ENCODE measurements at regions not wholly inside any gene's neighbourhood (a gene's known extent, or its start where the extent isn't known, plus 50 kb on each side); places are given as distances from the start of the nearest gene placed in this dataset.

- intact Hi-C loops (cut with DNase I) = no loop called here
- 71 to 94% methylated on average over 4 of the region's 4 CpGs for WGBS, 2 donors
Measured at GRCh38 chr5:87114631-87115030, 153.1 kb upstream of the RASA1 start.

DNA sequence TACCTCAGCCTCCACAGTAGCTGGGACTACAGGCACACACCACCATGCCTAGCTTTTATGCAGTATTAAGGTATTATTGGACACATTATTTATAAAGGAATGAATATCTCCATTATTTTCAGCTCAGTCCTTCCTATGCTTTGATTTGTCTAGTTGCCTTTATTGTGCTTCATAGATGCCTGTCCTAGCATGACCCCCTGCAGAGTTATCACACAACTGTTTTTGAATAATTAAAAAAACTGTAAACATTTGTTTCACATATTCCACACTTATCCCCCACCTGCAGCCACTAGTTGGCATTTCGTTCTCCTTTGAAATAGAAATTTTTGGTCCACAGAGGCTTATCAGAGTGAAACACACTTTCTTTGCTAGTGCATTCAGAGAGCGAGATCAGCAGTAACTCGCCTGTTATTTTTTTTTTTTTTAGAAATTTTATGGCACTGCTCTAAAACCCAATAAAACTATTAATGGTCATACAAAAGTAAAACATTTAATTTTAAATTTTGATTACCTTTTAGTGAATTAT is 151.8 kb upstream of the RASA1 start:
- H3K27me3 ChIP-seq = no peaks in the 10 kb centered on the region
- WGBS, 2 donors = 62 to 81% methylated on average over 3 of the region's 3 CpGs
- no peak overlapping the region for H3K4me3 ChIP-seq (replicated peaks in 1 of 3)
- TF ChIP-seq POLR2A (IDR thresholded peaks at IDR 0.05) = no peak
- TF ChIP-seq CTCF (IDR thresholded peaks at IDR 0.05) = no peak
- H3K4me1 ChIP-seq = peaks cover 0 to 8% of the 10 kb centered on the region in 2 donors
- no peak for DNase-seq
- H3K27ac ChIP-seq = no peak overlapping the region
- intact Hi-C loops (cut with DNase I) = no loop called here
- H3K36me3 ChIP-seq = no peaks in the 10 kb centered on the region
- no peaks in the 10 kb centered on the region for H3K9me3 ChIP-seq

More at GRCh38 chr5:87114631-87115030, 153.1 kb upstream of the RASA1 start:
- Histone ChIP-seq H3K36me3 (no peaks in the 10 kb centered on the region), H3K4me3 (replicated peaks in 1 of 3) (no peak overlapping the region), H3K27ac (no peak overlapping the region), H3K27me3 (no peaks in the 10 kb centered on the region), H3K4me1 (no peaks in the 10 kb centered on the region), H3K9me3 (no peaks in the 10 kb centered on the region)
- TF ChIP-seq CTCF (IDR thresholded peaks at IDR 0.05) (no peak), POLR2A (IDR thresholded peaks at IDR 0.05) (no peak)
- DNase-seq = no peak

GRCh38 chr5:87116825-87117512 is 150.7 kb upstream of the RASA1 start:
- H3K27ac ChIP-seq = no peak overlapping the region
- H3K4me1 ChIP-seq = peaks cover 0 to 9% of the 10 kb centered on the region in 2 donors
- H3K4me3 ChIP-seq (replicated peaks in 1 of 3) = no peak overlapping the region
- H3K9me3 ChIP-seq = no peaks in the 10 kb centered on the region
- no peaks in the 10 kb centered on the region for H3K27me3 ChIP-seq
- H3K36me3 ChIP-seq = no peaks in the 10 kb centered on the region
- WGBS, 2 donors = 84 to 90% methylated on average over 2 of the region's 2 CpGs
- intact Hi-C loops (cut with DNase I) = no loop called here
- no peak for DNase-seq
- TF ChIP-seq CTCF (IDR thresholded peaks at IDR 0.05) (no peak), POLR2A (IDR thresholded peaks at IDR 0.05) (no peak)

GRCh38 chr5:87119588-87119987 is 148.1 kb upstream of the RASA1 start:
- 96 to 98% methylated on average over 3 of the region's 3 CpGs for WGBS, 2 donors
- H3K4me3 ChIP-seq (replicated peaks in 1 of 3) = no peak overlapping the region
- peaks cover 0 to 9% of the 10 kb centered on the region in 2 donors for H3K4me1 ChIP-seq
- no peak for TF ChIP-seq CTCF (IDR thresholded peaks at IDR 0.05)
- no peak for TF ChIP-seq POLR2A (IDR thresholded peaks at IDR 0.05)
- no peaks in the 10 kb centered on the region for H3K9me3 ChIP-seq
- H3K27ac ChIP-seq = no peak overlapping the region
- intact Hi-C loops (cut with DNase I) = no loop called here
- H3K36me3 ChIP-seq = no peaks in the 10 kb centered on the region
- H3K27me3 ChIP-seq = no peaks in the 10 kb centered on the region
- no peak for DNase-seq

GRCh38 chr5:87120518-87121303 is 147.0 kb upstream of the RASA1 start:
- 42 to 48% methylated on average over 2 of the region's 2 CpGs for WGBS, 2 donors
- no peaks in the 10 kb centered on the region for H3K27me3 ChIP-seq
- peak overlapping the region in 1 of 3 donors; percentile 11 for H3K27ac ChIP-seq
- no peak overlapping the region for H3K4me3 ChIP-seq (replicated peaks in 1 of 3)
- no peaks in the 10 kb centered on the region for H3K36me3 ChIP-seq
- peaks cover 0 to 9% of the 10 kb centered on the region in 2 donors for H3K4me1 ChIP-seq
- DNase-seq = no peak
- intact Hi-C loops (cut with DNase I) = no loop called here
- TF ChIP-seq CTCF (IDR thresholded peaks at IDR 0.05) = no peak
- TF ChIP-seq POLR2A (IDR thresholded peaks at IDR 0.05) = no peak
- no peaks in the 10 kb centered on the region for H3K9me3 ChIP-seq

Data from thyroid gland (tissue), 4 donors.